Breast epithelium (tissue), 3 donors: ENCODE measurements at regions not wholly inside any gene's neighbourhood (a gene's known extent, or its start where the extent isn't known, plus 50 kb on each side); places are given as distances from the start of the nearest gene placed in this dataset.

Experiments
- CTCF ChIP-seq, 3 donors: fragments of 450-650 bp; IDR thresholded peaks; one replicate each; pipeline ENCODE4 v1.5.1; 2016 to 2017; ENCODE audit warnings: antibody characterized with exemption in 3 of 3, mild to moderate bottlenecking in 3 of 3, moderate library complexity in 3 of 3
- POLR2A ChIP-seq: fragments of 450-650 bp; IDR thresholded peaks from one replicate; pipeline ENCODE4 v1.6.1; 2016; ENCODE audit warnings: antibody characterized with exemption, mild to moderate bottlenecking, moderate library complexity
- POLR2AphosphoS5 ChIP-seq, 3 donors: sonication (generic); formaldehyde crosslinking; IDR thresholded peaks; one replicate each; pipeline ENCODE4 v1.6.1; 2017; ENCODE audit warnings: antibody characterized with exemption in 3 of 3

- TF ChIP-seq CTCF (IDR thresholded peaks at IDR 0.05) (no peak), POLR2A (no peak), POLR2AphosphoS5 (IDR thresholded peaks at IDR 0.05) (no peak)
Observed at GRCh38 chr12:25728056-25728595, 175.0 kb upstream of the LMNTD1 start.
